WTC11 (cell line): ENCODE measurements at regions not wholly inside any gene's neighbourhood (a gene's known extent, or its start where the extent isn't known, plus 50 kb on each side); places are given as distances from the start of the nearest gene placed in this dataset.

Source experiments
- ATAC-seq: fragments of 200-7000 bp; cut with Tn5 transposase; 2 replicates; pipeline ENCODE4 v1.10.0; 2021; ENCODE audit warnings: mild to moderate bottlenecking, moderate library complexity
- CTCF ChIA-PET: fragments of 300-600 bp; sonication (Branson Sonifier 250); formaldehyde crosslinking; loops from one replicate; lab custom pipeline; 2021; ENCODE audit warnings: antibody characterized with exemption; lab: Charles Lee
- POLR2A ChIA-PET: fragments of 350-600 bp; sonication (Branson Sonifier 250); formaldehyde crosslinking; loops from one replicate; lab custom pipeline; 2021; ENCODE audit warnings: antibody characterized with exemption; lab: Charles Lee
- DNase-seq: peaks from one replicate; pipeline ENCODE4 v3.0.0; 2021; ENCODE audit warnings: low spot score
- H3K27ac Mint-ChIP-seq: 2 replicates; pipeline ENCODE4 v1.8.0; 2021; ENCODE audit warnings: mixed read lengths
- H3K27me3 Mint-ChIP-seq: 2 replicates; pipeline ENCODE4 v1.8.0; 2021; ENCODE audit warnings: low read depth, mild to moderate bottlenecking, moderate library complexity, mixed read lengths
- H3K36me3 Mint-ChIP-seq: 2 replicates; pipeline ENCODE4 v1.8.0; 2021; ENCODE audit warnings: mixed read lengths
- H3K4me1 Mint-ChIP-seq: 2 replicates; pipeline ENCODE4 v1.8.0; 2022; ENCODE audit warnings: mixed read lengths
- H3K4me3 Mint-ChIP-seq: 2 replicates; pipeline ENCODE4 v1.8.0; 2021; ENCODE audit warnings: mild to moderate bottlenecking, moderate library complexity, mixed read lengths
- H3K9me3 Mint-ChIP-seq: 2 replicates; pipeline ENCODE4 v1.8.0; 2021; ENCODE audit warnings: mixed read lengths
- ATF2 ChIP-seq: sonication (generic); formaldehyde crosslinking; IDR thresholded peaks from 2 replicates; pipeline ENCODE4 v1.8.1; 2022; ENCODE audit warnings: low read depth, missing genetic modification reagents, borderline replicate concordance
- CBFB ChIP-seq: sonication (generic); formaldehyde crosslinking; IDR thresholded peaks from 2 replicates; pipeline ENCODE4 v1.8.1; 2022; ENCODE audit warnings: mild to moderate bottlenecking, low read depth, missing genetic modification reagents
- CREM ChIP-seq: sonication (generic); formaldehyde crosslinking; IDR thresholded peaks from 2 replicates; pipeline ENCODE4 v1.8.1; 2022; ENCODE audit warnings: mild to moderate bottlenecking, missing genetic modification reagents, moderate library complexity
- ESRRA ChIP-seq: sonication (generic); formaldehyde crosslinking; IDR thresholded peaks from 2 replicates; pipeline ENCODE4 v1.8.1; 2022; ENCODE audit warnings: mild to moderate bottlenecking, missing genetic modification reagents, borderline replicate concordance
- JUN ChIP-seq: sonication (generic); formaldehyde crosslinking; IDR thresholded peaks from 2 replicates; pipeline ENCODE4 v1.8.0; 2023; ENCODE audit warnings: mild to moderate bottlenecking, missing genetic modification reagents
- MAX ChIP-seq: sonication (generic); formaldehyde crosslinking; IDR thresholded peaks from 2 replicates; pipeline ENCODE4 v1.8.0; 2022; ENCODE audit warnings: mild to moderate bottlenecking, missing genetic modification reagents
- NR2C2 ChIP-seq: sonication (generic); formaldehyde crosslinking; IDR thresholded peaks from 2 replicates; pipeline ENCODE4 v1.8.0; 2022; ENCODE audit warnings: mild to moderate bottlenecking, missing genetic modification reagents
- NR3C1 ChIP-seq: sonication (generic); formaldehyde crosslinking; conservative IDR thresholded peaks from 2 replicates; pipeline ENCODE4 v1.8.1; 2023; ENCODE audit warnings: low read depth, mild to moderate bottlenecking, missing genetic modification reagents
- SOX15 ChIP-seq: fragments of 250-450 bp; sonication (Bioruptor Pico); IDR thresholded peaks from 2 replicates; pipeline ENCODE4 v1.9.0; 2021; ENCODE audit warnings: mild to moderate bottlenecking
- TEAD4 ChIP-seq: sonication (generic); formaldehyde crosslinking; IDR thresholded peaks from 2 replicates; pipeline ENCODE4 v1.8.0; 2022; ENCODE audit warnings: mild to moderate bottlenecking, missing genetic modification reagents
- USF1 ChIP-seq: sonication (generic); formaldehyde crosslinking; IDR thresholded peaks from 2 replicates; pipeline ENCODE4 v1.8.0; 2022; ENCODE audit warnings: mild to moderate bottlenecking, missing genetic modification reagents
- USF2 ChIP-seq: sonication (generic); formaldehyde crosslinking; IDR thresholded peaks from 2 replicates; pipeline ENCODE4 v1.8.1; 2023; ENCODE audit warnings: mild to moderate bottlenecking, missing genetic modification reagents, moderate library complexity
- ZNF138 ChIP-seq: sonication (generic); formaldehyde crosslinking; conservative IDR thresholded peaks from 2 replicates; pipeline ENCODE4 v1.8.1; 2022; ENCODE audit warnings: mild to moderate bottlenecking, moderate library complexity, missing genetic modification reagents
- ZNF263 ChIP-seq: sonication (generic); formaldehyde crosslinking; IDR thresholded peaks from 2 replicates; pipeline ENCODE4 v1.8.1; 2022; ENCODE audit warnings: low read depth, mild to moderate bottlenecking, moderate library complexity, missing genetic modification reagents
- ZNF281 ChIP-seq: sonication (generic); formaldehyde crosslinking; IDR thresholded peaks from 2 replicates; pipeline ENCODE4 v1.8.0; 2023; ENCODE audit warnings: mild to moderate bottlenecking, missing genetic modification reagents
- ZNF317 ChIP-seq: sonication (generic); formaldehyde crosslinking; IDR thresholded peaks from 2 replicates; pipeline ENCODE4 v1.8.1; 2023; ENCODE audit warnings: low read depth, mild to moderate bottlenecking, moderate library complexity, missing genetic modification reagents, borderline replicate concordance
- ZNF396 ChIP-seq: fragments of 250-450 bp; sonication (Bioruptor Pico); IDR thresholded peaks from 2 replicates; pipeline ENCODE4 v1.8.0; 2021; ENCODE audit warnings: mild to moderate bottlenecking, moderate library complexity, borderline replicate concordance
- ZNF425 ChIP-seq: fragments of 250-450 bp; sonication (Bioruptor Pico); conservative IDR thresholded peaks from 2 replicates; pipeline ENCODE4 v1.9.0; 2021; ENCODE audit warnings: mild to moderate bottlenecking
- ZNF532 ChIP-seq: fragments of 250-450 bp; sonication (Bioruptor Pico); IDR thresholded peaks from 2 replicates; pipeline ENCODE4 v1.9.0; 2021; ENCODE audit warnings: mild to moderate bottlenecking, borderline replicate concordance

- ChIA-PET POLR2A (no interaction called here), CTCF (no interaction called here)
- 0 out of 2 replicates have a peak, but pooled peaks cover 3% of the 10 kb centered on the region for H3K4me1 Mint-ChIP-seq
- ATAC-seq (no peak), DNase-seq (no peak)
- H3K9me3 Mint-ChIP-seq = peaks cover 13% of the 10 kb centered on the region
- H3K4me3 Mint-ChIP-seq = no peak overlapping the region
- no peaks in the 10 kb centered on the region for H3K27me3 Mint-ChIP-seq
- no peaks in the 10 kb centered on the region for H3K36me3 Mint-ChIP-seq
- TF ChIP-seq CREM (CRISPR knock-in tag) (no peak), ZNF281 (CRISPR knock-in tag) (no peak), TEAD4 (no peak), ATF2 (CRISPR knock-in tag) (no peak), SOX15 (no peak), NR3C1 (CRISPR knock-in tag) (no peak), ZNF263 (CRISPR knock-in tag) (no peak), USF2 (CRISPR knock-in tag) (no peak), ZNF138 (CRISPR knock-in tag) (no peak)
- TF ChIP-seq, all 79 proteins: peak for 0
- no peak overlapping the region for H3K27ac Mint-ChIP-seq
Observed at GRCh38 chr7:136617176-136617575, 251.3 kb upstream of the CHRM2 start.

GRCh38 chr7:136605532-136606329, 262.7 kb upstream of the CHRM2 start:
- DNase-seq (no peak), ATAC-seq (no peak)
- ChIA-PET POLR2A (no interaction called here), CTCF (no interaction called here)
- H3K4me3 Mint-ChIP-seq = no peak overlapping the region
- no peaks in the 10 kb centered on the region for H3K4me1 Mint-ChIP-seq
- no peaks in the 10 kb centered on the region for H3K27me3 Mint-ChIP-seq
- no peak overlapping the region for H3K27ac Mint-ChIP-seq
- TF ChIP-seq ESRRA (CRISPR knock-in tag) = no peak
- no peak for TF ChIP-seq MAX (CRISPR knock-in tag)
- H3K9me3 Mint-ChIP-seq = peaks cover 7% of the 10 kb centered on the region
- H3K36me3 Mint-ChIP-seq = no peaks in the 10 kb centered on the region

GRCh38 chr7:136601772-136602171, 266.7 kb upstream of the CHRM2 start:
- Mint-ChIP-seq H3K27ac (no peak overlapping the region), H3K4me1 (no peaks in the 10 kb centered on the region), H3K36me3 (no peaks in the 10 kb centered on the region; the same call in 1 of the 2 replicates), H3K9me3 (peaks cover 11% of the 10 kb centered on the region), H3K4me3 (no peak overlapping the region)
- ATAC-seq (no peak), DNase-seq (no peak)
- POLR2A ChIA-PET = no interaction called here
- no peak for TF ChIP-seq CBFB
- TF ChIP-seq ZNF317 = no peak
- TF ChIP-seq TEAD4 = no peak
- TF ChIP-seq NR2C2 (CRISPR knock-in tag) = no peak
- TF ChIP-seq USF1 (CRISPR knock-in tag) = no peak
- no peak for TF ChIP-seq JUN (CRISPR knock-in tag)
- no peak for TF ChIP-seq ZNF425 (CRISPR knock-in tag)
- TF ChIP-seq ZNF532 (CRISPR knock-in tag) = no peak
- TF ChIP-seq ZNF396 = no peak
- TF ChIP-seq, all 79 proteins: peak for 0
- CTCF ChIA-PET = no interaction called here
- H3K27me3 Mint-ChIP-seq = no peaks in the 10 kb centered on the region
